OCI-LY1 (cell line): ENCODE measurements at regions not wholly inside any gene's neighbourhood (a gene's known extent, or its start where the extent isn't known, plus 50 kb on each side); places are given as distances from the start of the nearest gene placed in this dataset.
A peak's percentile ranks its signal among the peaks of the same experiment; 100 is the strongest.

Experiments used
- H2AFZ ChIP-seq: fragments of 200-600 bp; sonication (generic), shearing (Covaris generic); 2 replicates; pipeline ENCODE4 v1.6.0; 2014; ENCODE audit warnings: antibody characterized with exemption, mild to moderate bottlenecking, low read length
- H3F3A ChIP-seq: fragments of 200-600 bp; sonication (generic), shearing (Covaris generic); 2 replicates; pipeline ENCODE4 v1.6.0; 2014; ENCODE audit warnings: mild to moderate bottlenecking, antibody characterized with exemption, low read length, moderate library complexity; ENCODE audit not compliant: insufficient read depth
- H3K27ac ChIP-seq: fragments of 200-600 bp; sonication (generic); 2 replicates; pipeline ENCODE4 v1.5.1; 2014; ENCODE audit warnings: low read length, mixed run types, mild to moderate bottlenecking, low read depth; ENCODE audit not compliant: poor library complexity, severe bottlenecking
- H3K27me3 ChIP-seq: fragments of 200-600 bp; sonication (generic); 2 replicates; pipeline ENCODE4 v1.6.0; 2014; ENCODE audit warnings: antibody characterized with exemption, mild to moderate bottlenecking, low read length, moderate library complexity; ENCODE audit not compliant: insufficient read depth
- H3K36me3 ChIP-seq: fragments of 200-600 bp; sonication (generic); 2 replicates; pipeline ENCODE4 v1.6.1; 2014; ENCODE audit warnings: mild to moderate bottlenecking, antibody characterized with exemption, low read length, moderate library complexity, mixed read lengths; ENCODE audit not compliant: insufficient read depth
- H3K4me1 ChIP-seq: fragments of 200-600 bp; sonication (generic); 2 replicates; pipeline ENCODE4 v1.5.1; 2014; ENCODE audit warnings: mild to moderate bottlenecking, low read length, moderate library complexity; ENCODE audit not compliant: insufficient read depth, severe bottlenecking
- H3K4me2 ChIP-seq: fragments of 200-600 bp; sonication (generic), shearing (Covaris generic); 2 replicates; pipeline ENCODE4 v1.6.1; 2014; ENCODE audit warnings: low read length
- H3K4me3 ChIP-seq: fragments of 200-600 bp; sonication (generic); 2 replicates; pipeline ENCODE4 v1.5.1; 2014; ENCODE audit warnings: low read length, low read depth, mild to moderate bottlenecking, mixed read lengths; ENCODE audit not compliant: poor library complexity, severe bottlenecking
- H3K79me2 ChIP-seq: fragments of 200-600 bp; shearing (Covaris generic); 2 replicates; pipeline ENCODE4 v1.6.1; 2016; ENCODE audit warnings: mixed run types, low read length, mixed read lengths; ENCODE audit not compliant: insufficient read depth
- H3K9ac ChIP-seq: fragments of 200-600 bp; sonication (generic), shearing (Covaris generic); 2 replicates; pipeline ENCODE4 v1.6.1; 2014; ENCODE audit warnings: mild to moderate bottlenecking, low read length, mixed read lengths
- H3K9me2 ChIP-seq: fragments of 200-600 bp; sonication (generic), shearing (Covaris generic); 2 replicates; pipeline ENCODE4 v1.6.1; 2014; ENCODE audit warnings: low read depth, mild to moderate bottlenecking, low read length, mixed read lengths
- H3K9me3 ChIP-seq: fragments of 200-600 bp; shearing (Covaris generic); 2 replicates; pipeline ENCODE4 v1.6.1; 2014; ENCODE audit warnings: low read length, mixed read lengths
- H4K20me1 ChIP-seq: fragments of 200-600 bp; sonication (generic), shearing (Covaris generic); 2 replicates; pipeline ENCODE4 v1.6.0; 2016; ENCODE audit warnings: mild to moderate bottlenecking, low read length; ENCODE audit not compliant: insufficient read depth
- EZH2 ChIP-seq: fragments of 200-600 bp; sonication (generic), shearing (Covaris generic); IDR thresholded peaks from 2 replicates; pipeline ENCODE4 v1.8.0; 2017; ENCODE audit warnings: borderline replicate concordance, mixed run types, mild to moderate bottlenecking, antibody characterized with exemption, low read length, moderate library complexity, mixed read lengths
- TF ChIP-seq, protein P1 (sequence below): fragments of 200-600 bp; sonication (generic), shearing (Covaris generic); IDR thresholded peaks from 2 replicates; pipeline ENCODE4 v1.5.1; 2017; ENCODE audit warnings: mild to moderate bottlenecking, antibody characterized with exemption, low read length, moderate library complexity, mixed read lengths

DNA sequence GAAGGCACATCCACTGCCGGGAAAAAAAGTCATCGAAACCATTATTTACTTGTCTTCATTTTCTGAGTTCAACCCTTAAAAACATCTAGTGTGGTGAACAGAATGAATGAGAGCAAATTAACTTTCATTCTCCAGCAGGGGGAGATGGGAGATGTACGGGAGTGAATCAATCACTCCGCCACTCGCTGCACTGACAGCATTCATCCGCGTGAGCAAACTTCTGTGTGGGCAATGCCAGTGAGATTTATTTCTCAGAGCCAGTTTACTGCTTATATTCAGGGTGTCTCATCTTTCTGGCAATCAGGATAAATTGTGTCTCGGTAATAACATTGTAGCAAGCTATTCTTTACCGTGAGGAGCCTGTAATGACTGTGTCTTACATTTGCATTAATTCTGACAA is 463.6 kb upstream of the MIS18BP1 start:
- Histone ChIP-seq H3K9me2 (no peaks in the 10 kb centered on the region), H2AFZ (no peak overlapping the region), H3K4me1 (no peaks in the 10 kb centered on the region), H3K79me2 (no peaks in the 10 kb centered on the region), H3K4me2 (no peak overlapping the region), H3F3A (no peaks in the 10 kb centered on the region), H3K4me3 (no peak overlapping the region), H3K9ac (no peak overlapping the region), H3K36me3 (no peaks in the 10 kb centered on the region), H3K9me3 (no peaks in the 10 kb centered on the region), H3K27ac (no peak overlapping the region), H3K27me3 (no peaks in the 10 kb centered on the region), H4K20me1 (no peaks in the 10 kb centered on the region)
- TF ChIP-seq EZH2: no peak
- TF ChIP-seq, protein P1, sequence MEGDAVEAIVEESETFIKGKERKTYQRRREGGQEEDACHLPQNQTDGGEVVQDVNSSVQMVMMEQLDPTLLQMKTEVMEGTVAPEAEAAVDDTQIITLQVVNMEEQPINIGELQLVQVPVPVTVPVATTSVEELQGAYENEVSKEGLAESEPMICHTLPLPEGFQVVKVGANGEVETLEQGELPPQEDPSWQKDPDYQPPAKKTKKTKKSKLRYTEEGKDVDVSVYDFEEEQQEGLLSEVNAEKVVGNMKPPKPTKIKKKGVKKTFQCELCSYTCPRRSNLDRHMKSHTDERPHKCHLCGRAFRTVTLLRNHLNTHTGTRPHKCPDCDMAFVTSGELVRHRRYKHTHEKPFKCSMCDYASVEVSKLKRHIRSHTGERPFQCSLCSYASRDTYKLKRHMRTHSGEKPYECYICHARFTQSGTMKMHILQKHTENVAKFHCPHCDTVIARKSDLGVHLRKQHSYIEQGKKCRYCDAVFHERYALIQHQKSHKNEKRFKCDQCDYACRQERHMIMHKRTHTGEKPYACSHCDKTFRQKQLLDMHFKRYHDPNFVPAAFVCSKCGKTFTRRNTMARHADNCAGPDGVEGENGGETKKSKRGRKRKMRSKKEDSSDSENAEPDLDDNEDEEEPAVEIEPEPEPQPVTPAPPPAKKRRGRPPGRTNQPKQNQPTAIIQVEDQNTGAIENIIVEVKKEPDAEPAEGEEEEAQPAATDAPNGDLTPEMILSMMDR: peak; percentile 11; the same call in 1 of the 2 replicates

DNA sequence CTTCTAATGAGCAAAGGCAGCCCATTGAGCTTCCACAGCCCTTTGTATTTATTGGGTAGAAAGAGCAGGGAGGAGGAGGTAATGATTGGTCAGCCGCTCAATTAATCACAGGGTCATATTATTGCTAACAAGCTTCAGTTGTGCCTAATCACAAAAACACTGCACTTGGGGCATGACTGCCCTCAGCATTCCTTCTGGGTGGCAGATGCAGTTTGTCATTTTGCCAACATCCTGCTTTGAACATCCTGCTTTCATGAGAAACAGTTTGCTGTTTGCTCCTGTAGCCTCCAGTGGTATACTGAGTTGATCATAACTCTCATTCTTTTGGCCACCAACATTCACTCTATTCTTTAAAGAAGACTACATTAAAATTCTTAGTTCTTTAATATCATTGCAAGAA is 462.9 kb upstream of the MIS18BP1 start:
- Histone ChIP-seq H3K4me1 (no peaks in the 10 kb centered on the region), H3K4me2 (no peak overlapping the region), H4K20me1 (no peaks in the 10 kb centered on the region), H3F3A (no peaks in the 10 kb centered on the region), H2AFZ (no peak overlapping the region), H3K36me3 (no peaks in the 10 kb centered on the region), H3K79me2 (no peaks in the 10 kb centered on the region), H3K4me3 (no peak overlapping the region), H3K9me3 (no peaks in the 10 kb centered on the region), H3K27me3 (no peaks in the 10 kb centered on the region), H3K9ac (no peak overlapping the region), H3K9me2 (no peaks in the 10 kb centered on the region), H3K27ac (no peak overlapping the region)
- TF ChIP-seq EZH2: no peak

- H3K4me3 ChIP-seq: no peak overlapping the region
- no peak overlapping the region for H3K9ac ChIP-seq
- TF ChIP-seq EZH2: no peak
- TF ChIP-seq, protein P1: no peak
- no peak overlapping the region for H2AFZ ChIP-seq
- H3K27ac ChIP-seq: no peak overlapping the region
- H3K4me1 ChIP-seq: no peaks in the 10 kb centered on the region
- no peaks in the 10 kb centered on the region for H3F3A ChIP-seq
- H3K4me2 ChIP-seq: no peak overlapping the region
- no peaks in the 10 kb centered on the region for H3K27me3 ChIP-seq
- no peaks in the 10 kb centered on the region for H3K9me2 ChIP-seq
- H3K9me3 ChIP-seq: no peaks in the 10 kb centered on the region
- H3K79me2 ChIP-seq: no peaks in the 10 kb centered on the region
- no peaks in the 10 kb centered on the region for H4K20me1 ChIP-seq
- no peaks in the 10 kb centered on the region for H3K36me3 ChIP-seq
These were observed 456.5 kb upstream of the MIS18BP1 start for GRCh38 chr14:45709541-45709940.

DNA sequence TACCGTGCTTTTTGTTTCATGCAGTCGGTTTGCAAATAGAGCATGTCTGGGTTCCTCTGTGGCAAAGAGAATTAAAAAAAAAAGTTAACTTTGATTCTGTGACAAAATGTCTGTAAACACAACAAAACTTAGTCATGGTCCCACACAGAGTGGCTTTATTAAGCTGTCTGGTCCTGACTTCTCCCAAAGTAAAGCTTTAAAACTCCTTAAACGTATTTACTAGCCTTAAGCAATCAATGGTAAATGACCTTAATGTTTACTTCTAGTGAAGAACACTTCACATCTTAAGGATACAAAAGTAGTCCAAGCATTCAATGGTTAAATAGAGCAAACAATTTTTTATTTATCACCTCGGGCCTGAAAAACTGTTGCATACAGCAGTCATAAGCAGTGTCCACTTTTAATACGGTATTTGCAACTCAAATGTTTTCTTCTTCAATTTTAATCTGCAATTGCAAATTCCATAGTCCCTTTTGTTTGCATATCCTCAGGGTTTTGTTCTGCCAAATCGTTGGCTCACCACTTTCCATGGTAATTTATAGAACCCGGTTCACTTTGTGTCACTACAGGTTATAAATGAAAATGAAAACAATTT is 453.0 kb upstream of the MIS18BP1 start:
- no peak overlapping the region for H3K4me2 ChIP-seq
- no peak overlapping the region for H3K9ac ChIP-seq
- no peak overlapping the region for H3K4me3 ChIP-seq
- H4K20me1 ChIP-seq: no peaks in the 10 kb centered on the region
- H3K27ac ChIP-seq: no peak overlapping the region
- H3K9me2 ChIP-seq: no peaks in the 10 kb centered on the region
- no peaks in the 10 kb centered on the region for H3K9me3 ChIP-seq
- no peaks in the 10 kb centered on the region for H3F3A ChIP-seq
- TF ChIP-seq EZH2: no peak
- TF ChIP-seq, protein P1: no peak
- no peaks in the 10 kb centered on the region for H3K36me3 ChIP-seq
- H3K27me3 ChIP-seq: no peaks in the 10 kb centered on the region
- H2AFZ ChIP-seq: no peak overlapping the region
- no peaks in the 10 kb centered on the region for H3K79me2 ChIP-seq
- H3K4me1 ChIP-seq: no peaks in the 10 kb centered on the region
